ENCODE measurements at regions not wholly inside any gene's neighbourhood (a gene's known extent, or its start where the extent isn't known, plus 50 kb on each side); places are given as distances from the start of the nearest gene placed in this dataset.
A peak's percentile ranks its signal among the peaks of the same experiment; 100 is the strongest.

DNA sequence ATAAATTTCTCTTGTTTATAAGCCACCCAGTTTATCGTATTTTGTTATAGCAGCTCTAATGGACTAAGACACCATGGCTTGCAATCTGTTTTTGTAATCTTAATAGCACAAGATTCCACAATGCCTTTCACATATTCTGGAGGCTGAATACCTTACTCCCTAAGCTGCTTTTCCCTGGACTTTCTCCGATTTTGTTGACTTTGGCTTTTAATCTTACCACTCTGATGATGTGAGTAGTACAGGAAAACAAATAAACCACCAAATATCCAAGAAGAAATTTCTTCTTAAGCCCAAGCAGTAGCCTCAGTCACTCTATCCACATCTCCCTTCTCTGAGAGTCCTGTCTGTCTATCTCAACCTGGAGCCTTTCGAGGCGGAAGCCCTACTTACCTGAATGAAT, 838.6 kb downstream of the LTN1 start:
- no peaks in the 10 kb centered on the region for H4K20me1 ChIP-seq (replicated peaks; ENCODE audit: insufficient read depth)
- Mint-ChIP-seq H3K4me3 (no peak overlapping the region), H3K9me3 (no peaks in the 10 kb centered on the region), H3K27ac (no peak overlapping the region), H3K27me3 (ENCODE audit: insufficient read depth, low read depth, poor library complexity) (no peaks in the 10 kb centered on the region), H3K36me3 (ENCODE audit: low read depth) (no peaks in the 10 kb centered on the region), H3K4me1 (no peaks in the 10 kb centered on the region; the same call in 2 of the 3 replicates)
- H3F3A ChIP-seq (replicated peaks; ENCODE audit: low read depth): no peaks in the 10 kb centered on the region
- no peak overlapping the region for H3K4me2 ChIP-seq
- H3K79me2 ChIP-seq (replicated peaks; ENCODE audit: insufficient read depth): no peaks in the 10 kb centered on the region
- ATAC-seq: no peak
- TF ChIP-seq EZH2phosphoT487 (IDR thresholded peaks at IDR 0.05; ENCODE audit: unreplicated experiment) (no peak), EZH2 (IDR thresholded peaks at IDR 0.05; ENCODE audit: low read depth, unreplicated experiment) (no peak), REST (IDR thresholded peaks at IDR 0.05; ENCODE audit: unreplicated experiment) (no peak), CREB1 (CRISPR knock-in tag; IDR thresholded peaks at IDR 0.05; ENCODE audit: low read depth) (no peak), ETS1 (IDR thresholded peaks at IDR 0.05) (no peak)
- TF ChIP-seq, protein P1, sequence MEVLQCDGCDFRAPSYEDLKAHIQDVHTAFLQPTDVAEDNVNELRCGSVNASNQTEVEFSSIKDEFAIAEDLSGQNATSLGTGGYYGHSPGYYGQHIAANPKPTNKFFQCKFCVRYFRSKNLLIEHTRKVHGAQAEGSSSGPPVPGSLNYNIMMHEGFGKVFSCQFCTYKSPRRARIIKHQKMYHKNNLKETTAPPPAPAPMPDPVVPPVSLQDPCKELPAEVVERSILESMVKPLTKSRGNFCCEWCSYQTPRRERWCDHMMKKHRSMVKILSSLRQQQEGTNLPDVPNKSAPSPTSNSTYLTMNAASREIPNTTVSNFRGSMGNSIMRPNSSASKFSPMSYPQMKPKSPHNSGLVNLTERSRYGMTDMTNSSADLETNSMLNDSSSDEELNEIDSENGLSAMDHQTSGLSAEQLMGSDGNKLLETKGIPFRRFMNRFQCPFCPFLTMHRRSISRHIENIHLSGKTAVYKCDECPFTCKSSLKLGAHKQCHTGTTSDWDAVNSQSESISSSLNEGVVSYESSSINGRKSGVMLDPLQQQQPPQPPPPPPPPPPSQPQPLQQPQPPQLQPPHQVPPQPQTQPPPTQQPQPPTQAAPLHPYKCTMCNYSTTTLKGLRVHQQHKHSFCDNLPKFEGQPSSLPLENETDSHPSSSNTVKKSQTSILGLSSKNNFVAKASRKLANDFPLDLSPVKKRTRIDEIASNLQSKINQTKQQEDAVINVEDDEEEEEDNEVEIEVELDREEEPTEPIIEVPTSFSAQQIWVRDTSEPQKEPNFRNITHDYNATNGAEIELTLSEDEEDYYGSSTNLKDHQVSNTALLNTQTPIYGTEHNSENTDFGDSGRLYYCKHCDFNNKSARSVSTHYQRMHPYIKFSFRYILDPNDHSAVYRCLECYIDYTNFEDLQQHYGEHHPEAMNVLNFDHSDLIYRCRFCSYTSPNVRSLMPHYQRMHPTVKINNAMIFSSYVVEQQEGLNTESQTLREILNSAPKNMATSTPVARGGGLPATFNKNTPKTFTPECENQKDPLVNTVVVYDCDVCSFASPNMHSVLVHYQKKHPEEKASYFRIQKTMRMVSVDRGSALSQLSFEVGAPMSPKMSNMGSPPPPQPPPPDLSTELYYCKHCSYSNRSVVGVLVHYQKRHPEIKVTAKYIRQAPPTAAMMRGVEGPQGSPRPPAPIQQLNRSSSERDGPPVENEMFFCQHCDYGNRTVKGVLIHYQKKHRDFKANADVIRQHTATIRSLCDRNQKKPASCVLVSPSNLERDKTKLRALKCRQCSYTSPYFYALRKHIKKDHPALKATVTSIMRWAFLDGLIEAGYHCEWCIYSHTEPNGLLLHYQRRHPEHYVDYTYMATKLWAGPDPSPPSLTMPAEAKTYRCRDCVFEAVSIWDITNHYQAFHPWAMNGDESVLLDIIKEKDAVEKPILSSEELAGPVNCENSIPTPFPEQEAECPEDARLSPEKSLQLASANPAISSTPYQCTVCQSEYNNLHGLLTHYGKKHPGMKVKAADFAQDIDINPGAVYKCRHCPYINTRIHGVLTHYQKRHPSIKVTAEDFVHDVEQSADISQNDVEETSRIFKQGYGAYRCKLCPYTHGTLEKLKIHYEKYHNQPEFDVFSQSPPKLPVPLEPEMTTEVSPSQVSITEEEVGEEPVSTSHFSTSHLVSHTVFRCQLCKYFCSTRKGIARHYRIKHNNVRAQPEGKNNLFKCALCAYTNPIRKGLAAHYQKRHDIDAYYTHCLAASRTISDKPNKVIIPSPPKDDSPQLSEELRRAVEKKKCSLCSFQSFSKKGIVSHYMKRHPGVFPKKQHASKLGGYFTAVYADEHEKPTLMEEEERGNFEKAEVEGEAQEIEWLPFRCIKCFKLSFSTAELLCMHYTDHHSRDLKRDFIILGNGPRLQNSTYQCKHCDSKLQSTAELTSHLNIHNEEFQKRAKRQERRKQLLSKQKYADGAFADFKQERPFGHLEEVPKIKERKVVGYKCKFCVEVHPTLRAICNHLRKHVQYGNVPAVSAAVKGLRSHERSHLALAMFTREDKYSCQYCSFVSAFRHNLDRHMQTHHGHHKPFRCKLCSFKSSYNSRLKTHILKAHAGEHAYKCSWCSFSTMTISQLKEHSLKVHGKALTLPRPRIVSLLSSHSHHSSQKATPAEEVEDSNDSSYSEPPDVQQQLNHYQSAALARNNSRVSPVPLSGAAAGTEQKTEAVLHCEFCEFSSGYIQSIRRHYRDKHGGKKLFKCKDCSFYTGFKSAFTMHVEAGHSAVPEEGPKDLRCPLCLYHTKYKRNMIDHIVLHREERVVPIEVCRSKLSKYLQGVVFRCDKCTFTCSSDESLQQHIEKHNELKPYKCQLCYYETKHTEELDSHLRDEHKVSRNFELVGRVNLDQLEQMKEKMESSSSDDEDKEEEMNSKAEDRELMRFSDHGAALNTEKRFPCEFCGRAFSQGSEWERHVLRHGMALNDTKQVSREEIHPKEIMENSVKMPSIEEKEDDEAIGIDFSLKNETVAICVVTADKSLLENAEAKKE (CRISPR knock-in tag; IDR thresholded peaks at IDR 0.05): no peak
- no peak overlapping the region for H3K4me3 ChIP-seq
- no peaks in the 10 kb centered on the region for H3K4me1 ChIP-seq (ENCODE audit: insufficient read depth)
- H2AFZ ChIP-seq: peak overlapping the region; percentile 19; the same call in 1 of the 2 replicates
- no peaks in the 10 kb centered on the region for H3K27me3 ChIP-seq (ENCODE audit: insufficient read depth)
- H3K9me2 ChIP-seq (ENCODE audit: insufficient read depth): peaks cover 6% of the 10 kb centered on the region; the same call in 1 of the 2 replicates
- no peaks in the 10 kb centered on the region for H3K36me3 ChIP-seq (ENCODE audit: insufficient read depth)
- no peak overlapping the region for H3K27ac ChIP-seq (ENCODE audit: low read depth)
- no peak for DNase-seq (ENCODE audit: low spot score)

All from GM23338 (cell line).